HCT116 (cell line): ENCODE measurements at regions not wholly inside any gene's neighbourhood (a gene's known extent, or its start where the extent isn't known, plus 50 kb on each side); places are given as distances from the start of the nearest gene placed in this dataset.

Experiments
- CTCF ChIP-seq, 3 experiments: fragments of 200-600 bp in 1 of 3; sonication (generic) in 1 of 3; IDR thresholded peaks in 2 of 3; conservative IDR thresholded peaks in 1 of 3; 2 replicates each; pipeline ENCODE4 v1.5.1; 2012 to 2017; ENCODE audit warnings: low read depth in 2 of 3, low read length in 2 of 3, antibody characterized with exemption in 1 of 3, borderline replicate concordance in 1 of 3, control low read depth in 1 of 3, mild to moderate bottlenecking in 1 of 3, mixed read lengths in 1 of 3, mixed run types in 1 of 3, moderate library complexity in 1 of 3; ENCODE audit not compliant: insufficient read depth in 1 of 3
- EZH2phosphoT487 ChIP-seq: fragments of 200-600 bp; IDR thresholded peaks from 2 replicates; pipeline ENCODE4 v1.6.1; 2018; ENCODE audit warnings: antibody characterized with exemption, borderline replicate concordance
- JUND ChIP-seq: IDR thresholded peaks from 2 replicates; pipeline ENCODE4 v1.6.1; 2012
- MAX ChIP-seq: IDR thresholded peaks from 2 replicates; pipeline ENCODE4 v1.6.1; 2012
- POLR2A ChIP-seq: IDR thresholded peaks from 2 replicates; pipeline ENCODE4 v1.7.0; 2011; ENCODE audit warnings: borderline replicate concordance; ENCODE audit not compliant: insufficient read depth, insufficient read length; ENCODE audit errors: extremely low read depth
- POLR2AphosphoS5 ChIP-seq: IDR thresholded peaks from 2 replicates; pipeline ENCODE4 v1.6.1; 2011; ENCODE audit warnings: mild to moderate bottlenecking, low read depth, low read length, moderate library complexity
- RAD21 ChIP-seq: IDR thresholded peaks from 2 replicates; pipeline ENCODE4 v1.6.1; 2012; ENCODE audit warnings: low read depth, mild to moderate bottlenecking
- SP1 ChIP-seq: IDR thresholded peaks from 2 replicates; pipeline ENCODE4 v1.6.1; 2012; ENCODE audit warnings: low read depth
- YY1 ChIP-seq: IDR thresholded peaks from 2 replicates; pipeline ENCODE4 v1.6.1; 2011; ENCODE audit warnings: low read length, low read depth, moderate library complexity, mild to moderate bottlenecking; ENCODE audit not compliant: insufficient replicate concordance; ENCODE audit errors: extremely low read depth
- ZBTB33 ChIP-seq: IDR thresholded peaks from 2 replicates; pipeline ENCODE4 v1.6.1; 2011; ENCODE audit warnings: mild to moderate bottlenecking, low read length, moderate library complexity; ENCODE audit not compliant: insufficient replicate concordance; ENCODE audit errors: extremely low read depth
- ZFX ChIP-seq: fragments of 450-650 bp; IDR thresholded peaks from 2 replicates; pipeline ENCODE4 v1.6.1; 2017

GRCh38 chr5:166540156-166540555 lies 1751.3 kb upstream of the WWC1 start:
- TF ChIP-seq POLR2A = no peak
- no peak for TF ChIP-seq CTCF (IDR thresholded peaks at IDR 0.05 in 2 of 3, conservative IDR thresholded peaks at IDR 0.05 in 1 of 3; ENCODE audit: borderline replicate concordance in 1 of 3, insufficient read depth in 1 of 3, low read depth in 2 of 3, low read length in 2 of 3)
- no peak for TF ChIP-seq YY1
- TF ChIP-seq POLR2AphosphoS5 = no peak
- TF ChIP-seq RAD21 = no peak
- no peak for TF ChIP-seq MAX
- no peak for TF ChIP-seq EZH2phosphoT487
- no peak for TF ChIP-seq JUND
- TF ChIP-seq ZFX = no peak
- no peak for TF ChIP-seq ZBTB33
- TF ChIP-seq SP1 = no peak
